ENCODE measurements at regions not wholly inside any gene's neighbourhood (a gene's known extent, or its start where the extent isn't known, plus 50 kb on each side); places are given as distances from the start of the nearest gene placed in this dataset.
"Not testable (repeated sequence)": the region's sequence is repeated elsewhere in the genome, so short reads cannot be mapped to it uniquely, and the experiment has no call there.

GRCh38 chr2:239836021-239836765 is 188.9 kb downstream of the NDUFA10 start:
- FAIRE-seq (no peak), DNase-seq (ENCODE audit: extremely low spot score, insufficient read length, low read depth) (no peak)

DNA sequence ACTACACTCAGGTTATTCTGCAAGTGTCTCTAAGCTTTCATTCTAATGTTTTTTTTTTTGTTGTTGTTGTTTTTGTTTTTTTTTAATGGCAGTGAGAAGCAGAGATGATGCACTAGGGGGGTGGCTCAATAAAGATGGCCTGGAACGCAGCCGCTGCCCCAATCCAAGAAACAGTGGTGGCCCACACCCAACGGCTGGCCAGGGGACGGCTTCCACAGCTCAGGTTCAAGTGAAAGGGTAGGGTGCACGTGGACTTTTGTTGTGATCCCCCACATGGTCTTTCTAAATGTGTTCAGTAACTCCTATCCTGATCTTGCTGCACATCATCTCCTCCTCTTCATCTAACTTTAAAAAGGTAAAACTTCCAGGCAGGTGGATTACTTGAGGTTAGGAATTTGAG is 190.1 kb downstream of the NDUFA10 start:
- no peak for DNase-seq (ENCODE audit: extremely low spot score, insufficient read length, low read depth)
- no peak for FAIRE-seq

DNA sequence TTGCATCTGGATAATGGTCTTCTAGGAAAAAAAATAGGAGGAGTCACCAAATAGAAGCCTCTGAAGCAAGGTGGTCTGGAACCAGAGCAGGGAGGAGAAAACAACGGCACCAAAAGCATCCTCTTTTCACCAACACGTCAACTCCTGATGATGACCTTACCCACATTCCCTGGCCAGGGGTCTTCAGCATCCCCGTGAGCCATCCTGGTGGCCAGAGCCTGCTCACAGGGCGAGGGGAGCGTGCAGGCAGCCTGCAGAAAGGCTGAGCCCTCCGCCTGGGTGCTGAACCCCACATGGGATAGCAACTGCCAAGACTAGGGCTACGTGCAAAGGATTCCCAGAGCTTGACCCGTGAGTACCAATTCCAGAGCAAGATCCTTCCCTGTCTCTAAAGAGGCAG is 191.0 kb downstream of the NDUFA10 start:
- FAIRE-seq: no peak

DNA sequence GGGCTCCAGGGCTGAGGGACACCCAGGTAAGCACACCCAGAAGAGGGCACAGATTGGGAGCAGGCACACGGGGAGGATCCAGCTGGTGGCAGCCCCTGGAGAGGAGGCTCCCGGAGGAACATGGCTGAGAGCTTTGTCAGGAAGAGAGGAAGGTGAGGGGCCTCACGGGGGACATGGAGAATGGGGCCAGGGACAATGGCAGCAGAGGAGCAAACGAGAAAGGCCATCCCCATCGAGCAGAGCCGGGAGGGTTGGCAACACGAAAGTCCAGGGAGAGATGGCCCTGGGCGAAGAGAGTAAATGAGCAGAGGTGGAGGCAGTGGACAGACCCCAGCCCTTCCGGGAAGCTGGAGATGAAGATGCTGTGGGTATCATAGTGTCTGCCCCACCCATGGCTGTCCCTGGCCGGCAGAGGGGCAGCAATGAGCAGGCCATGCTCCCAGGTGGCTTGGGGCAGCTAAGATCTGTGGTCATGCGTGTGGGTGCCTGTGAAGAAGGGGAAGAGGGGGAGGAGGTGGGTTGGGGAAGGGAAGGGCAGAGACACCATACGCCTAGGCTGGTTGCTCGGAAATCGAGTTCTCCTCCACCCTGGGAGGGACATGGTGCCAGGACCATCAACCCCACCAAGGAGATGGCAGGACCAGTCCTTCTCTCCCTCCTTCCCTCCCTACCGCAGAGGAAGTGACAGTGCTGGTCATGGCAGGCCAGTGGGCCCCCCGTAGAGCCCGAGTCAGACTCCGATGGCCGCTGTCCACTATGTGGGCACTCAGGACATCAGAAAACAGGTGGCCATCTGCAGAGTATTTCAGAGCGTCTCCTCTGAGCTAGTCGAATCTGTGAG is 191.7 kb downstream of the NDUFA10 start:
- DNase-seq (ENCODE audit: extremely low spot score, insufficient read length, low read depth) (no peak), FAIRE-seq (no peak)

More for the DNA sequence above, 191.0 kb downstream of the NDUFA10 start:
- no peak for DNase-seq (ENCODE audit: extremely low spot score, insufficient read length, low read depth)

- DNase-seq (ENCODE audit: extremely low spot score, insufficient read length, low read depth): no peak
- FAIRE-seq: no peak
Measured at GRCh38 chr2:239832490-239833268, 192.5 kb downstream of the NDUFA10 start.

- DNase-seq (ENCODE audit: extremely low spot score, insufficient read length, low read depth): no peak
- no peak for FAIRE-seq
Measured at GRCh38 chr2:239831861-239832489, 193.2 kb downstream of the NDUFA10 start.

DNA sequence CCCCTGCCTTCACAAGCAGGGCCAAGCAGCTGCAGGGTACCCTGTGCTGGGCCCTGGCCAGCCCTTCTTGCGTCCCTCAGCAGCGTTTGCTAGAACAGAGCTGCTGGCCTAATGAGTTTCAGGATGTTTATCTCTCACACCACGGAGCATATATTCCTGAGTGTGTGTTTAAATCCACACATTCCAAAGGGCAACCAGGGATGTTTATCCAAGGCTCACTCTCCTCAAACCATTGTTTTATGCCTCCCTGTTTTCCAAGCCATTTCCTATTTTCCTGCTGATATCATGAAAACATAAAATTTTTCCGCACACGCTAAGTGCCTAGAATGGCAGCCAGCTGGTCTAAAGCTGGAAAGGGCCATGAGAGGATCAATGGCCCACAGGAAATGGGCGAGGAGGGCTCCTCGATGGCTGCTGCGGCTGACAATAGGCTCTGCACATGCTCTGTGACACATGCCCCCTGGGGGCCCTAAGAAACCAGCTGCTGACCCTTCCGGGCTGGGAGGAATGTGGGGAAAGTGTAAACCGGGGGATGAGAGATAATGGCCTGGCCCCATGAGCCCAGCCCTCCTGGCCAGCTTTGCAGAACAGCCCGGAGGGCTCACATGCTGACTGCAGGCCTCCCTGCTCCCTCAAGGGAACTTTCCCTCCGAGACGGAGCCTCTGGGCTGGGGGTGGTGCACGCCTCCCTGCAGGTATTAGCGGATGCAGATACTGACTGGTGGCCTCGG is 194.0 kb downstream of the NDUFA10 start:
- FAIRE-seq: no peak
- DNase-seq (ENCODE audit: extremely low spot score, insufficient read length, low read depth): no peak

- FAIRE-seq (no peak), DNase-seq (ENCODE audit: extremely low spot score, insufficient read length, low read depth) (no peak)
Measured at GRCh38 chr2:239830121-239831000, 194.8 kb downstream of the NDUFA10 start.

GRCh38 chr2:239829326-239829725 is 195.8 kb downstream of the NDUFA10 start:
- DNase-seq (ENCODE audit: extremely low spot score, insufficient read length, low read depth) (no peak), FAIRE-seq (no peak)

GRCh38 chr2:239828973-239829275 is 196.2 kb downstream of the NDUFA10 start:
- DNase-seq (ENCODE audit: extremely low spot score, insufficient read length, low read depth); FAIRE-seq: not testable (repeated sequence)

DNA sequence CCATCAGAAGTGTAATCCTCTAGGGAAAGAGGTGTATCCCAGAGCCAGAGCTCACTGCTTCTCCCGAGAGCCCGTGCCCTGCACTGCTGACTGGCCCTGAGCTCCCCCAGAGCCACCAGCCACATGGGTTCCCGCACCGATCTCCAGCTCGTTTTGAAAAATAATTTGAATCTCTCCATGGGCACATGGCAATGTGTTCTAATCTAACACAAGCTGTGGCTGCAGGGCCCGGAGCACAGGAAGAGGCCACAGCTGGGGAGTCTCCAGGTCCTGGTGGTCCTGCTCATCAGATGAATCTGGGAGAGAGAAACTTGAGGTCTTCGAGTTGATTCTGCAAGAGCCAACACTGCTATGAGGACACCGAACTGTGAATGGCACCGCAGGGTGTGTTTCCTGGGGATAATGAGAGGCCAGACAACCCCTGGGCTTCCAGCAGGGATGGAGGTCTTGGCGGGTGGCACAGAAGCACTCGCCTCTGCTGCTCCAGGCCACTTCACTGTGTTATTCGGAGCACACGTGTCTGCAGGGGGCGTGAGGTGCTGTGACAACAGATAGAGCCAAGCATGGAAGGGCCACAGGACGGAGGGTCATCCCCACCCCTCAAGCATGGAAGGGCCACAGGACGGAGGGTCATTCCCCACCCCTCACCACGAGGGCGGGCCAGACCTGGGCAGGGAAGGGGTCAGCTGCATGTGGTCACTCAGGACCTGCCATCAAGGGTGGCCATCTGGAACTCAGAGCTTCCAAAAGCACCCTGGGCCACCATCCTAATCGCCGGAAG is 196.8 kb downstream of the NDUFA10 start:
- DNase-seq (ENCODE audit: extremely low spot score, insufficient read length, low read depth) (no peak), FAIRE-seq (no peak)

- no peak for FAIRE-seq
- DNase-seq (ENCODE audit: extremely low spot score, insufficient read length, low read depth): no peak
Measured at GRCh38 chr2:239827523-239827890, 197.6 kb downstream of the NDUFA10 start.

DNA sequence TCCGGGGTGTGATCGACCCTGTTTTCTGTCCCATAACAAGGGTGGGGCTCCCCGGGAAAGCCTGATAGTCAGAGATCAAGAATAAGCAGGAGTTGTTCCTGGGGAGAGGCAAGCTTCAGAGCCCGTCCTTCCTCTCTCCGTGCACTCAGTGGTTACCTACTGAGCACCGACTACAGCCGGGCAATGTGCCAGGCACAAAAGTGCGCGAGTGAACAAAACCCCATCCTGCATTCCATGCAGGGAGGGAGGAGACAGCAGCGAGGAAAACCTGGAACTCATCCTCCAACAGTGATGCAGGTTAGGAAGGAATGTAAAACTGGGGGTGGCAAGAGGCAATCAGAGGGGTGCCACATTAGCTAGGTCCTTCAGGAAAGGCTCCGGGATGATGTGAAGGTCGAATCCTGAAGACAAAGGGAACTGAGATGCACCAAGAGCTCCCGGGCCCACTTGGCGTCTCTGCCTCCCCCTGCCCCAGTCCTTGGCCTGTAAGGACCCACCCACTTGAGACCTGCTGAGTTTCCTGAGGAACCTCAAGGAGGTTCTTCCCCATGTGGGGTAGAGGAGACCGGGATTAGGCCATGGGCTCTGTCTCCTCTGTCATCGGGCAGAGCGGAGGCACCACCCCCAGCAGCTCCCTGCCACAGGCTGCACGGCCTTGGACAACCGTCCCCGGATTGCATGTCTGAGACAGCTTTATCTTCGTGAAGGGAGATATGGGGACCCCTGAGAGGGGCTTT is 198.2 kb downstream of the NDUFA10 start:
- DNase-seq (ENCODE audit: extremely low spot score, insufficient read length, low read depth) (no peak), FAIRE-seq (no peak)

- FAIRE-seq (no peak), DNase-seq (ENCODE audit: extremely low spot score, insufficient read length, low read depth) (no peak)
Measured at GRCh38 chr2:239826376-239826775, 198.8 kb downstream of the NDUFA10 start.

DNA sequence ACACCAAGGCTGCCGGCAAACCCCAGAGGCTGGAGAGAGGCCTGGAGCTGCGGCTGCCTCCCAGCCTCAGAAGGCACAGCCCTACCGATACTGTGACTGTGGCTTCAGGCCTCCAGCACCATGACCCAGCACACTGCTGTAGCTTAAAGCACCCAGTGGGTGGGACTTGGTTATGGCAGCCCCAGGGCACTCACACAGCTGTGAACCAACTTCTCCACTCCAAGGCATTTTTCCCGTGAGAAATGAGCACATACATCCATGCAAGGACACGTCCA is 199.5 kb downstream of the NDUFA10 start:
- no peak for DNase-seq (ENCODE audit: extremely low spot score, insufficient read length, low read depth)
- FAIRE-seq: no peak

DNA sequence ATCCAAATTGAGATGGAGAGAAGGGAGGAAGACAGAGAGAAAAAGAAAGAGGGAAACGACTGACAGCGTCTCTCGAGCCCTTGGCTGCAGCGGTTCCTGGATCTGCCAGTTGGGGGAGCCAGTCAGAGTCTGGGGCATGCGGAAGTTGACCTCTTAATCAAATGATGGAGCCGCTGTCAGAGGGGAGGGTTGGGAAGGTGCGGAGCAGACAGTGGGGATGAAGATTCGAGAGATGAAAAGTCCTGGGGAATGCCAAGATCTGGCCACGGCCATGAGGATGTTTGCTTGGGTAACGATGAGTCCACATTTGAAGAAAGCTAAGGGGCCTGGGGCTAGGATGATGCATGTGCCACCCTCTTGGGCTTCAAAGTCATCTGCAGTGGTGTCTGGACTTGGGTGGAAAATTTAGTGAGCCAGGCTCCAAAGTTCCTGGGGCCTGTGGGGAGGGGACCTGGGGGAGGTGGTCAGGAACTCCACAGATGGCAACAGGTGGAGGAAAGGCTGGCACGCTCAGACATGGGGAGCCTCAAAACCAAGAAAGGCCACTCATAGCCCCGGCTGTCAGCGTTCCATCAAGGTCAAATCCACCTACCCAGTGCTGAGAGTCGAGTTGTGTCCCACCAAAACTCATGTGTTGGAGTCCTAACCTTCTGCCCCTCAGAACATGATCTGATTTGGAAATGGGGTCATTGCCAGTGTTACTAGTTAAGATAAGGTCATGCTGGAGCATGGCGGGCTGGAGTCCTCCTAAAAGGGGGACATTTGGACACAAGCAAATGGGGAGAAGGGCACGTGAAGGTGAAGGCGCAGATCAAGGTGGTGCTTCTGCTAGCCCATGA is 200.1 kb downstream of the NDUFA10 start:
- no peak for DNase-seq (ENCODE audit: extremely low spot score, insufficient read length, low read depth)
- no peak for FAIRE-seq
